ENCODE measurements at regions not wholly inside any gene's neighbourhood (a gene's known extent, or its start where the extent isn't known, plus 50 kb on each side); places are given as distances from the start of the nearest gene placed in this dataset.
"Not testable (repeated sequence)": the region's sequence is repeated elsewhere in the genome, so short reads cannot be mapped to it uniquely, and the experiment has no call there.

DNA sequence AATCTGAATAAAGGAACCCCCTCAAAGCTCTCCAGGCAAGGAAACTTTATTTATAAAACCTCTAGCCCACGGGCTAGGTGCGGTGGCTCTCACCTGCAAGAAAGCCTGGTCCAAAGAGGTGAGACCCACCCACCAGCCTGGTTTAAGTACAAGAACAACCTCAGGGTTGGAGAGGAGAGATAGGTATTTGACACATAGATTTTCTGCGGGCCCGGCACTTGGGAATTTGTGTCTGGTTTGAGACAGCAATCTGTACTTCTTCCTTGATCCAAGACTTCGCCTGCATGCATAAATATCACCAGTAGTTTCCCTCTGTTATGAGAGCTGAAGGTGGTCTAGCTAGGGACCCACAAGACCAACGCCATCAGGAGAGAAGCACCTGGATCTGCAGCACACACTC, 73.2 kb upstream of the CAPRIN1 start:
- TF ChIP-seq, protein P1, sequence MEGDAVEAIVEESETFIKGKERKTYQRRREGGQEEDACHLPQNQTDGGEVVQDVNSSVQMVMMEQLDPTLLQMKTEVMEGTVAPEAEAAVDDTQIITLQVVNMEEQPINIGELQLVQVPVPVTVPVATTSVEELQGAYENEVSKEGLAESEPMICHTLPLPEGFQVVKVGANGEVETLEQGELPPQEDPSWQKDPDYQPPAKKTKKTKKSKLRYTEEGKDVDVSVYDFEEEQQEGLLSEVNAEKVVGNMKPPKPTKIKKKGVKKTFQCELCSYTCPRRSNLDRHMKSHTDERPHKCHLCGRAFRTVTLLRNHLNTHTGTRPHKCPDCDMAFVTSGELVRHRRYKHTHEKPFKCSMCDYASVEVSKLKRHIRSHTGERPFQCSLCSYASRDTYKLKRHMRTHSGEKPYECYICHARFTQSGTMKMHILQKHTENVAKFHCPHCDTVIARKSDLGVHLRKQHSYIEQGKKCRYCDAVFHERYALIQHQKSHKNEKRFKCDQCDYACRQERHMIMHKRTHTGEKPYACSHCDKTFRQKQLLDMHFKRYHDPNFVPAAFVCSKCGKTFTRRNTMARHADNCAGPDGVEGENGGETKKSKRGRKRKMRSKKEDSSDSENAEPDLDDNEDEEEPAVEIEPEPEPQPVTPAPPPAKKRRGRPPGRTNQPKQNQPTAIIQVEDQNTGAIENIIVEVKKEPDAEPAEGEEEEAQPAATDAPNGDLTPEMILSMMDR (IDR thresholded peaks at IDR 0.05; ENCODE audit: extremely low read depth, missing control alignments): no peak
- DNase-seq (ENCODE audit: low spot score): no peak

DNA sequence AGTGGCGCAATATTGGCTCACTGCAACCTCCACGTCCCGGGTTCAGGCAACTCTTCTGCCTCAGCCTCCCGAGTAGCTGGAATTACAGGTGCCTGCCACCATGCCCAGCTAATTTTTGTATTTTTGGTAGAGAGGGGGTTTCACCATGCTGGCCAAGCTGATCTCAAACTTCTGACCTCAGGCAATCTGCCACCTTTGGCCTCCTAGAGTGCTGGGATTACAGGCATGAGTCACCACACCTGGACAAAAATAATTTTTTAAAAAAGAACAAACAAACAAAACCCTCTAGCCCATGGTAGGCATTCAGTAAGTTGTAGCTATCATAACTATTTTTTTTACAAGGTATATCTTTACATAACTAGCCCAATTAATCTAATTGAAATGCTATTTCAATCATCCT, 73.9 kb upstream of the CAPRIN1 start:
- no peak for DNase-seq (ENCODE audit: low spot score)
- TF ChIP-seq, protein P1 (IDR thresholded peaks at IDR 0.05; ENCODE audit: extremely low read depth, missing control alignments): no peak

DNA sequence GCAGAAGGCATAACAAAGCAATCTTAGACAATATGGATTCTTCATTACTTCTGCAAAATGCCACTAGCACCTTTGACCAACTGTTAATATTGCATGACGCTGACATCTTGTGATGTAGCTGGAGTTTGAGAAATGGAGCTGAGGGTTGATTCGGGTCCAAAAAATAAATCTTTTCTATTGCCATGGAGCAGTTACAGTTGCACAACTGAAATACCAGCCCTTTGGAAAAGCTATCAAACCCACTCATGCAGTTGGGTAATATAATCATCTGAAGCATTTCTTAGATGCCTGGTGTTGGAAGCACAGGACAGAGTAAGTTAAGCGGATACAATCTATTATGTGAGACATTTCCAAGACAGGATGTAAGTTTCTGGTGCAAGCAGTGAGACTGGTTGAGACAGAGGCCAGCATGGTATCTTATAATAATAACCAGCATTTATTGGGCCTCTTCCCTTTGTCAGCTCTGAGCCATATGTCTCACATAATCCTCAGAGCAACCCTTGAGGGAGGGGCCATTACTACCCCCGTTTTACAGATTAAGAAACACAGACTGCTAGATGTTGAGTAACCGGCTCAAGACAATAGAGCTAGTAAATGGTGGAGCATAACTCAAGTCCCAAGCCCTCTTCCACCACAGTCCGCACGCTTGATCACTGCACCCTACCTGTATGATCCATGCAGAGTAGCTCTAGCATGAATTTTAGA, 74.9 kb upstream of the CAPRIN1 start:
- DNase-seq (ENCODE audit: low spot score): no peak

DNA sequence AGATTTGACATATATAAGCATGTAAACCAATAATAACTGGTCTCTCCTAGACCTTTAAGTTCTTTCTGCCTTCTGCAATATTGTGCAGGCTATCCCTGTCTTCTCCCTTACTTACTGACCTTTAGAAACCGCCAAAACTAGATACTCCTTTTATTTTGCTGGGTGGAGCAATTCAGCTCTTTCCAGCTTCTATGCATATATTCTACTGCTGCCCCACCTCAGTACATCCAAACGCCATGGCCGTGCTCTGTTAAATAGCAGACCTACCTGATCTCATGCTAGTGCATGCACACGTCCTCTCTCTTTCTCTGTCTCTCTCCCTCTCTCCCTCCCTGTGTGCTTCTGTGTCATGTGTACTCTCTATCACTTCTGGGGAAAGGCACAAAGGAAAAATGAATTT, 76.7 kb upstream of the CAPRIN1 start:
- no peak for DNase-seq (ENCODE audit: low spot score)
- TF ChIP-seq, protein P1 (IDR thresholded peaks at IDR 0.05; ENCODE audit: extremely low read depth, missing control alignments): no peak

More for the DNA sequence above, 74.9 kb upstream of the CAPRIN1 start:
- TF ChIP-seq, protein P1 (IDR thresholded peaks at IDR 0.05; ENCODE audit: extremely low read depth, missing control alignments): no peak

DNA sequence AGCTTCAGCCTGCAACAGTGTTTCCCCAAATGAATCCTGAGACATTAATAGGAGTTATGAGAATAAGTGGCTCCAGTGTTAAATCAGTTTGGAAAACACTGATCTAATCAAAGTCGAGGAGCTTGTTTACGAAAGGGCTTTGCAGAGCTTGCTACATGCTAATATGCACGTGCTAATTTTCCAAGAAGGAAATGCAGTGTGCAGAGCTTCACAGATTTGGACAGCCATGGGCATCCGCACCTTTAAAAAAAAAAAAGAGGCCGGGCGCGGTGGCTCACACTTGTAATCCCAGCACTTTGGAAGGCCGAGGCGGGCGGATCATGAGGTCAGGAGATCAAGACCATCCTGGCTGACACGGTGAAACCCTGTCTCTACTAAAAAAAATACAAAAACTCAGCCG, 79.7 kb upstream of the LMO2 start:
- not testable (repeated sequence) for DNase-seq (ENCODE audit: low spot score)

DNA sequence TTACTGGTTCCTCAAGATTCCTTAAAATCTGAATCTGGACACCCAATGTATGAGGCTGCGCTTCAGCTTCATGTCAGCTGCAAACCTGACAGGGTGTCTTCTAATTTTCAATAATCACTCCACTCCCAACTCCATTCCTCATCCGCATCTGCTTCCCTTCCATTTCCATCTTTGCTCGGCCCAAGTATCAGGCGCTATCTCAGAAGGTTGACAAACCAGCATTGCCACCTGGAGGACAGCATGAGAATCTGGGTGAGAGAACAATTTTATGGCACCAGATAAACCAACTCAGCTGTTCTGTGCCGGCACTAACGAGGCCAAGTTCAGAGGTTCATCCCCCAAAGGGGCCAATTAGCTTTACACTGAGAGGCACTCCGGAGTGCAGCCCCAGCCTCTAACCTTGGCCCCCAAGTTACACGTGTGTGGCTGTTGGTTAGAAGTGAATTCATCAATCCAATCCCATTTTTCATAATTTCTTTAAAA, 79.1 kb upstream of the LMO2 start:
- TF ChIP-seq, protein P1 (IDR thresholded peaks at IDR 0.05; ENCODE audit: extremely low read depth, missing control alignments): peak; percentile 54
- DNase-seq (ENCODE audit: low spot score): peak; percentile 74

DNA sequence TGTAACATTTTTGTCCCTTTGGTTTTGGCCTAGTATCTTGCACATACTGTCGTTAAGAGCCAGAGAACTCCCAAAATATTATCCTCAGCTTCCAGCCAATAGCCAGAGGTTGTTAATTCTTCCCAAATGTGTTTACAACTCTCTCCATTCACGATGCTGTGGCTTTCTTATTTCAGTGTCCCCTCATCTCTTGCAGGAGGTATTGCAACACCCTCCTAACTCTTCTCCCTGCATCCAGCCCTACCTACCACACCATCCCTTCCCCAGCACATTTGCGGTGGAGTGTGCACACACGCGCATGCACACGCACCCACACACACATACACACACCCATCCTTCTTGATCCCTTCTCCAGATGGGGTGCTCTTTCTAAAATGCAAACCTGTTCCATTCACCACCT, 75.6 kb upstream of the LMO2 start:
- TF ChIP-seq, protein P1 (IDR thresholded peaks at IDR 0.05; ENCODE audit: extremely low read depth, missing control alignments): no peak
- DNase-seq (ENCODE audit: low spot score): no peak

DNA sequence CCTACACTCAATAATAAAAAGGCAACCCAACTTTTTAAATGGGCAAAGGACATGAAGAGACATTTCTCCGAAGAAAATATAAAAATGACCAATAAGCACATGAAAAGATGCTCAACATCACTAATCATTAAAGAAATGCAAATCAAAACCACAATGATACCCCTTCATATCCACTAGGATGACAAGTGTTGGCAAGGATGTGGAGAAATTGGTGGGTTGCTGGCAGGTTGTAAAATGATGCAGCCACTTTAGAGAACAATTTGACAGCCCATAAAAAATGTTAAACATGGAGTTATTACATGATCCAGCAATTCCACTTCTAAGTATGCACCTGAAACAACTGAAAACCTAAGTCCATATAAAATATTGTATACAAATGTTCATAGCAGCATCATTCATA, 73.2 kb upstream of the LMO2 start:
- no peak for DNase-seq (ENCODE audit: low spot score)
- TF ChIP-seq, protein P1 (IDR thresholded peaks at IDR 0.05; ENCODE audit: extremely low read depth, missing control alignments): no peak
